ENCODE measurements at regions not wholly inside any gene's neighbourhood (a gene's known extent, or its start where the extent isn't known, plus 50 kb on each side); places are given as distances from the start of the nearest gene placed in this dataset.

DNA sequence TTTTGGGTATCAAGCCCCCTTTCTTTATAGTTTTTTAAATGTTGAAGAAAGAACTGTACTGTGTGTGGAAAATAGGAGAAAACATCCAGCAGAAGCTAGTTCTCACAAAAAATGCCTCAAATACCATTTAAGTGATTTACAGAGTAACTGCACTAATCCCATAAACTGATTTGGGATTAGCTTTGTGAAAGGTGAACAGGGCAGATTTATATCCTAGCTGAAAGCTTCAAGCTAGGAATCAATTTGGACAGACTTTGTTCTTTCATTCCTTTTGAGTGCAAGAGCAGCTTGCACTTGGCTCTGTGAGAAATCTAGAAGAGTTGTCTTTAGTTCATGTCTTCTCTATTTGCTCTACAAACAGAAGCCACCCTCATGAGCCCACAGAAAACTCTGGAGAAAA lies 183.9 kb upstream of the VRK2 start:
- Histone ChIP-seq H3K4me3 (ENCODE audit: low read depth, low read length) (no peak overlapping the region), H3K27me3 (ENCODE audit: control insufficient read depth, insufficient read depth, low read length) (no peaks in the 10 kb centered on the region), H3K9me3 (ENCODE audit: control insufficient read depth, insufficient read depth, low read length) (no peaks in the 10 kb centered on the region), H3K27ac (ENCODE audit: low read depth, low read length) (no peak overlapping the region), H3K4me1 (ENCODE audit: control insufficient read depth, insufficient read depth, low read length) (no peaks in the 10 kb centered on the region), H3K36me3 (ENCODE audit: control insufficient read depth, insufficient read depth, low read length) (no peaks in the 10 kb centered on the region)
- no peak for DNase-seq (ENCODE audit: low read depth in 4 of 6, low spot score in 6 of 6)

DNA sequence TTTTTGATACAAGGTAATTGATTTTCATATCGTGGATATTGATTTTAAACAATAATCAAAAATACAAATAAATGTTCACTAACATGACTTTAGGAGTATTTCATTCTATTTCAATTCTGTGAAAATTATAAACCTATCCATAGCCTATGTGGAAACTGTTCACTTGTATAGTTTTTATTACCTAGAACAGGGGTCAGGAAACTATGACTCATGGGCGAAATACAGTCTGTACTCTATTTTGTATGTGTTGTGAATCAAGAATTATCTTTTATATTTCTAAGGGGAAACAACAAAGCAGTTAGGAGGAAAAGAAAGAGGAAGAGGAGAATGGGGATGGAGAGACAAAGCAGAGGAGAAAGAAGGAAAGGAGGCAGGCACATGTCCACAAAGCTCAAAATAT lies 181.7 kb upstream of the VRK2 start:
- WGBS (ENCODE audit: insufficient coverage): no CpG with 5 or more reads among the region's 2 CpGs
- Histone ChIP-seq H3K4me1 (ENCODE audit: control insufficient read depth, insufficient read depth, low read length) (no peaks in the 10 kb centered on the region), H3K36me3 (ENCODE audit: control insufficient read depth, insufficient read depth, low read length) (no peaks in the 10 kb centered on the region), H3K4me3 (ENCODE audit: low read depth, low read length) (no peak overlapping the region), H3K27me3 (ENCODE audit: control insufficient read depth, insufficient read depth, low read length) (no peaks in the 10 kb centered on the region), H3K9me3 (ENCODE audit: control insufficient read depth, insufficient read depth, low read length) (no peaks in the 10 kb centered on the region), H3K27ac (ENCODE audit: low read depth, low read length) (no peak overlapping the region)
- DNase-seq (ENCODE audit: low read depth in 4 of 6, low spot score in 6 of 6): no peak

DNA sequence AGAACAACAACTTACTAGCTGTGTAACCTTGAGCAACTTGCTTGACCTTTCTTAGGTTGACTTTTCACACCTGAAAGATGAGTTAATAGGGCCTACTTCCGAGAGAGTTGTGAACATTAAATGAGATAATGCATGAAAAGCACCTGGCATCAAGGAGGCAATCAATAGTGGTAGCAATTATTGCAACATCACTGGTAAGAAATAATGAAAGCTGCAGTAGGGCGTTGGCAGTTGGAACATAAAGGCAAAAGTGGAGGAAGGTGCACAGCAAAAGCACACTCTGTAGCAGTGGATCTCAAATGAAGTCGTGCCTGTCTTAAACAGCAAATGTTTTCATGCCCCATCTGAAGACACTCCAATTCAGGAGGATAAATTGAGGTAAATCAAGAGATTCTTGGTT lies 178.9 kb upstream of the VRK2 start:
- no peak for DNase-seq (ENCODE audit: low read depth in 4 of 6, low spot score in 6 of 6)
- H3K27ac ChIP-seq (ENCODE audit: low read depth, low read length): no peak overlapping the region
- no peaks in the 10 kb centered on the region for H3K36me3 ChIP-seq (ENCODE audit: control insufficient read depth, insufficient read depth, low read length)
- no peaks in the 10 kb centered on the region for H3K27me3 ChIP-seq (ENCODE audit: control insufficient read depth, insufficient read depth, low read length)
- no peak overlapping the region for H3K4me3 ChIP-seq (ENCODE audit: low read depth, low read length)
- no peaks in the 10 kb centered on the region for H3K9me3 ChIP-seq (ENCODE audit: control insufficient read depth, insufficient read depth, low read length)
- no peaks in the 10 kb centered on the region for H3K4me1 ChIP-seq (ENCODE audit: control insufficient read depth, insufficient read depth, low read length)
- WGBS (ENCODE audit: insufficient coverage): 96% methylated on average over 3 of the region's 3 CpGs

DNA sequence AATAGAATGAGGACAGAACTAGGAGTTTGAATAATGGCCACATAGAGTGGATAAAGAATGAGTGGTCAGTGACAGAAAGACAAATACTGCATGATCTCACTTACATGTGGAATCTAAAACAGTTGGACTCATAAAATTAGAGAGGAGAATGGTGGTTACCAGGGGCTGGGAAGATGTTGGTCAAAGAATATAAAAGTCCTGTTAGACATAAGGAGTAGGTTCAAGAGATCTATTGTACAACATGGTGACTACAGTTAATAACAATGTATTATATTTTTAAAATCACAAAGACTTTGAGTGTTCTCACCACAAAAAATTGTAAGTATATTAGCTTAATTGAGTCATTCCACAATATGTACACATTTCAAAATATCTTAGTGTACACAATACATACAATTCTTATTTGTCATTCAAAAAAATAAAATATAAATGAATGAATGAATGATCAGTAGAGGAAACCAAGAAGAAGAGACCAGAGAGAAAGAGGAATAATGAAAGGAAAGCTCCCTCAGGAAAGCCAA lies 177.9 kb upstream of the VRK2 start:
- Histone ChIP-seq H3K27me3 (ENCODE audit: control insufficient read depth, insufficient read depth, low read length) (no peaks in the 10 kb centered on the region), H3K36me3 (ENCODE audit: control insufficient read depth, insufficient read depth, low read length) (no peaks in the 10 kb centered on the region), H3K4me1 (ENCODE audit: control insufficient read depth, insufficient read depth, low read length) (no peaks in the 10 kb centered on the region), H3K27ac (ENCODE audit: low read depth, low read length) (no peak overlapping the region), H3K4me3 (ENCODE audit: low read depth, low read length) (no peak overlapping the region), H3K9me3 (ENCODE audit: control insufficient read depth, insufficient read depth, low read length) (no peaks in the 10 kb centered on the region)
- DNase-seq (ENCODE audit: low read depth in 4 of 6, low spot score in 6 of 6): no peak

DNA sequence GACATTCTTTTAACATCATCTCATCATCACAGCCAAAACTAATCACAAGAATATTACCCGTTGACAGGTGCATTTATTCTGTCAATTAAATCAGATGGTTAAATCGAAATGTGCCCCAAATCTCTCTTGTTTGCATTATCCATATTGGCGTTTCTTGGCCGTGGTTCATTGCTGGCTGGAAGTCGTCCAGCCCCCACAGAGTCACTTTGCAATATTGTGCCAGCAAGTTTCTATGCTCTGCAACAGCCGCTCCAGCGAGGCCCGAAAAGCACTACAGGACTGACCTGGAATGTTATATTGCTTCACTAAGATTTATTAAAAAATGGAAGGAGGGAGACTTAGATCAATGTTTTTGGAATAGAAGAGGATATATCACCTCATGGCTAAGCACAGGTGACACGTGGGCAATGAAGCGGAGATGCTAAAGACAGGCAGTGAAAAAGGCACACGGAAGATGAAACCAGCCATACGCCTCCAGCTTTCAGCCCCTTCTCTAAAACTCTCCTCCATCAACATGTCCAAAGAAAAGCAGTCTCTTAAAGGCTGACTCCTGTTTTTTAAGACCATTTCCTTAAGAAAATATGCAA lies 176.8 kb upstream of the VRK2 start:
- Histone ChIP-seq H3K4me3 (ENCODE audit: low read depth, low read length) (no peak overlapping the region), H3K9me3 (ENCODE audit: control insufficient read depth, insufficient read depth, low read length) (no peaks in the 10 kb centered on the region), H3K27ac (ENCODE audit: low read depth, low read length) (no peak overlapping the region), H3K36me3 (ENCODE audit: control insufficient read depth, insufficient read depth, low read length) (no peaks in the 10 kb centered on the region), H3K27me3 (ENCODE audit: control insufficient read depth, insufficient read depth, low read length) (no peaks in the 10 kb centered on the region), H3K4me1 (ENCODE audit: control insufficient read depth, insufficient read depth, low read length) (no peaks in the 10 kb centered on the region)
- peak in 2 of 6 donors; percentile 72 to 75 for DNase-seq (ENCODE audit: low read depth in 4 of 6, low spot score in 6 of 6)
- 47% methylated on average over 8 of the region's 12 CpGs for WGBS (ENCODE audit: insufficient coverage)

DNA sequence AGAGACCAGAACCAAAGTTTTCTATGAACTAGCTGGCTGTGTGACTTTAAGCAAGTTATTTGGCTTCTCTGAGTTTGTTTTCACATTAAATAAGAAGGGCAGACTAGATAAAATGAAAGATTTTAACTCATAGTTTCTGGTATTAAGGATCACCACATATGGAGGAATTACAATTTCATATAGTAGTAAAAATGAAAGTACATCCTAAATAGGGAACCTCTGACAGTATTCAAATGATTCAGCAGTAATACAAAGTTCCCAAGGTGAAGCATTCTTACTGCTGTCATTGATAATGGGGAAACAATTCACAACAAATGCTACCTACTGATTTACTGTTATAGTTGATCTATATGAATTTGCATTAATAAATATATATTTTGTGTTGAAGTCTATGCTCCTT lies 170.3 kb upstream of the VRK2 start:
- Histone ChIP-seq H3K27ac (ENCODE audit: low read depth, low read length) (no peak overlapping the region), H3K4me3 (ENCODE audit: low read depth, low read length) (no peak overlapping the region), H3K36me3 (ENCODE audit: control insufficient read depth, insufficient read depth, low read length) (no peaks in the 10 kb centered on the region), H3K9me3 (ENCODE audit: control insufficient read depth, insufficient read depth, low read length) (no peaks in the 10 kb centered on the region), H3K4me1 (ENCODE audit: control insufficient read depth, insufficient read depth, low read length) (no peaks in the 10 kb centered on the region), H3K27me3 (ENCODE audit: control insufficient read depth, insufficient read depth, low read length) (no peaks in the 10 kb centered on the region)
- no peak for DNase-seq (ENCODE audit: low read depth in 4 of 6, low spot score in 6 of 6)

DNA sequence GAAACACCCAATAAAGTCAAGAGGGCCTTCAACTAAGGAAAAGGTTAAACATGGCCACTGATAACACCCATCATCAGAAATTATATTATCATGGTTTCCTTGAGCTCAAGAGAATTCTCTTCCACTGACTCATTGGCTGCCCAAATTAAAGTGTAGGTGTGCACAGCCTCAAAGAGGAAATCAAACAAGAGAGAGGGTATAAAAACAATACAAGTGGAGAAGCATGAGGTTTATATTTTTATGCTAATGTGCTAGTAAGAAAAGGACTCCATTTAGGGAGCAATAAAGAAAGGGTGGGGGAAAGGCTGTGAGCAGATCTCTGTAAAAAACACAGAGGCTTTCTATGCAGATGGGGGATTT lies 168.8 kb upstream of the VRK2 start:
- no peaks in the 10 kb centered on the region for H3K4me1 ChIP-seq (ENCODE audit: control insufficient read depth, insufficient read depth, low read length)
- no peak for DNase-seq (ENCODE audit: low read depth in 4 of 6, low spot score in 6 of 6)
- no peaks in the 10 kb centered on the region for H3K36me3 ChIP-seq (ENCODE audit: control insufficient read depth, insufficient read depth, low read length)
- H3K27ac ChIP-seq (ENCODE audit: low read depth, low read length): no peak overlapping the region
- no peaks in the 10 kb centered on the region for H3K27me3 ChIP-seq (ENCODE audit: control insufficient read depth, insufficient read depth, low read length)
- no peaks in the 10 kb centered on the region for H3K9me3 ChIP-seq (ENCODE audit: control insufficient read depth, insufficient read depth, low read length)
- H3K4me3 ChIP-seq (ENCODE audit: low read depth, low read length): no peak overlapping the region

DNA sequence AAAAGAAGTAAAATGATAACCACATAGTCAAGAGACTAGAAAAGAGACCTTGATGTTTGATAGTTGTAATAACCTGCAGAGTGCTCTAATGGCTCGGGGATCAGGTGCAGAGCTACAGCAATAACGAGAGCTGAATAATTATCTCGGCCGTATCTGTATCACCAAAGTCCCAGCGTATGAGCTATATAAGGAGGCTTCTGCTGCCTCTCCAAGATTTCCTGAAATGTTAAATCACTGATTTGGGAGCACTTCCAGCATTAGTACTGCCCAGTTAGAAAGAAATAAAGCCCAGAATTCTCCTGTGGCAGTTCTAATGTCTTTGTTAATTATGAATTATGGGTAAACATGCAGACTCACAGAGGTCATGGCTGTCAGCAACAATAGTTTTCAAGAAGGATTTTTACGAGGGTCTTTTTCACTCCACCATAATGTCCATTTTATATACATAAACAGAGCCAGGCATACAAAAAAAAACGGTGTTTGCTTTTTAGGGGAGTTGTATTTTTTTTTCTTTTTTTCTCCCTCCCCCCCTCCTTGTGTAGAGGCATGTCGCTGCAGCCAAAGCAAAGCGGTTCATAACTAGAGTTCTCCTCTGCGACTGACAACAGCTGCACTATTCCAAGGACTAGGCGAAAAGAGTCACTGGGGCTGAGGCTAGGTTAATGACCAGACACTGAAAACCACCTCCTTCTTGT lies 168.3 kb upstream of the VRK2 start:
- no peaks in the 10 kb centered on the region for H3K27me3 ChIP-seq (ENCODE audit: control insufficient read depth, insufficient read depth, low read length)
- 15% methylated on average over 5 of the region's 11 CpGs for WGBS (ENCODE audit: insufficient coverage)

DNA sequence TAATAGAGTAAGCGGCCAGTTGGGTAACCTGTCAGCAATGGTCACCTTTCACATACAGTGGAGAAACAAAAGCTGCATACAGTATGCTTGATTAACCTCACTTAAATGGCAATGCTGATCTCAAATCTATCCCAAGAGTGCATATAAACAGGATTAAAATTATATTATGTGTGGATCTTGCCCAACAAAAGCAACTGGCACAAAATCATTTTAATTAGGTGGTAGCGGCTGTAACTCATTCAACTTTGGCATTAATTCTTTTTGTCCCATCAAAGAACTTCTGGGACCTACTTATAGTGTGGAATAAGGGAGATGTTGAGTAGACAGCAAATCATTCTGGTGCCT lies 167.8 kb upstream of the VRK2 start:
- WGBS (ENCODE audit: insufficient coverage): no CpG with 5 or more reads among the region's 2 CpGs
- no peak overlapping the region for H3K27ac ChIP-seq (ENCODE audit: low read depth, low read length)
- DNase-seq (ENCODE audit: low read depth in 4 of 6, low spot score in 6 of 6): no peak
- no peaks in the 10 kb centered on the region for H3K27me3 ChIP-seq (ENCODE audit: control insufficient read depth, insufficient read depth, low read length)
- no peaks in the 10 kb centered on the region for H3K4me1 ChIP-seq (ENCODE audit: control insufficient read depth, insufficient read depth, low read length)
- H3K9me3 ChIP-seq (ENCODE audit: control insufficient read depth, insufficient read depth, low read length): no peaks in the 10 kb centered on the region
- H3K36me3 ChIP-seq (ENCODE audit: control insufficient read depth, insufficient read depth, low read length): no peaks in the 10 kb centered on the region
- H3K4me3 ChIP-seq (ENCODE audit: low read depth, low read length): no peak overlapping the region

More for the DNA sequence above, 168.3 kb upstream of the VRK2 start:
- DNase-seq (ENCODE audit: low read depth in 4 of 6, low spot score in 6 of 6): peak in 4 of 6 donors; percentile 40 to 96 (median 56)
- Histone ChIP-seq H3K9me3 (ENCODE audit: control insufficient read depth, insufficient read depth, low read length) (no peaks in the 10 kb centered on the region), H3K36me3 (ENCODE audit: control insufficient read depth, insufficient read depth, low read length) (no peaks in the 10 kb centered on the region), H3K4me1 (ENCODE audit: control insufficient read depth, insufficient read depth, low read length) (no peaks in the 10 kb centered on the region), H3K27ac (ENCODE audit: low read depth, low read length) (no peak overlapping the region), H3K4me3 (ENCODE audit: low read depth, low read length) (no peak overlapping the region)

DNA sequence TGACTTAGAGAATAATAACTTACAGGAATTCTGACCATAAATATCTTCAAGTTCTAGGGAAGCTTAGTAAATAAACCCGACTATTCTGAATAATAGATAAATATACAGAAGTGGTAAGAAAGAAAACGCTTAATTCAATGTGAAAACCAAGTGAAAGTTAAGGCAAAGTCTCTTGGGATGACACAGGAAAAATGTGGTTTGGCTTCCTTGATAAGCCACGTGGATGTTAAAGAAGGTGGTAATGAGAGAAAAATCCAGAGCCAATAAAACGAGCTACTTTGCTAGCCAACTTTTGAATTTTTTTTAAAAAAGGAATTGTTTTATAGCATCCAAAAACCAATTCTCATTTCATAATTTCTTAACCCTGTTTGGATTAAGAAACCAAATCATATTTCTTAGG lies 166.2 kb upstream of the VRK2 start:
- Histone ChIP-seq H3K9me3 (ENCODE audit: control insufficient read depth, insufficient read depth, low read length) (no peaks in the 10 kb centered on the region), H3K36me3 (ENCODE audit: control insufficient read depth, insufficient read depth, low read length) (no peaks in the 10 kb centered on the region), H3K4me3 (ENCODE audit: low read depth, low read length) (no peak overlapping the region), H3K27me3 (ENCODE audit: control insufficient read depth, insufficient read depth, low read length) (no peaks in the 10 kb centered on the region), H3K4me1 (ENCODE audit: control insufficient read depth, insufficient read depth, low read length) (no peaks in the 10 kb centered on the region), H3K27ac (ENCODE audit: low read depth, low read length) (no peak overlapping the region)
- DNase-seq (ENCODE audit: low read depth in 4 of 6, low spot score in 6 of 6): no peak
- 100% methylated on average over 1 of the region's 4 CpGs for WGBS (ENCODE audit: insufficient coverage)

Data from spinal cord (tissue), 9 donors.